ENCODE measurements at regions not wholly inside any gene's neighbourhood (a gene's known extent, or its start where the extent isn't known, plus 50 kb on each side); places are given as distances from the start of the nearest gene placed in this dataset.
"Not testable (repeated sequence)": the region's sequence is repeated elsewhere in the genome, so short reads cannot be mapped to it uniquely, and the experiment has no call there.

DNA sequence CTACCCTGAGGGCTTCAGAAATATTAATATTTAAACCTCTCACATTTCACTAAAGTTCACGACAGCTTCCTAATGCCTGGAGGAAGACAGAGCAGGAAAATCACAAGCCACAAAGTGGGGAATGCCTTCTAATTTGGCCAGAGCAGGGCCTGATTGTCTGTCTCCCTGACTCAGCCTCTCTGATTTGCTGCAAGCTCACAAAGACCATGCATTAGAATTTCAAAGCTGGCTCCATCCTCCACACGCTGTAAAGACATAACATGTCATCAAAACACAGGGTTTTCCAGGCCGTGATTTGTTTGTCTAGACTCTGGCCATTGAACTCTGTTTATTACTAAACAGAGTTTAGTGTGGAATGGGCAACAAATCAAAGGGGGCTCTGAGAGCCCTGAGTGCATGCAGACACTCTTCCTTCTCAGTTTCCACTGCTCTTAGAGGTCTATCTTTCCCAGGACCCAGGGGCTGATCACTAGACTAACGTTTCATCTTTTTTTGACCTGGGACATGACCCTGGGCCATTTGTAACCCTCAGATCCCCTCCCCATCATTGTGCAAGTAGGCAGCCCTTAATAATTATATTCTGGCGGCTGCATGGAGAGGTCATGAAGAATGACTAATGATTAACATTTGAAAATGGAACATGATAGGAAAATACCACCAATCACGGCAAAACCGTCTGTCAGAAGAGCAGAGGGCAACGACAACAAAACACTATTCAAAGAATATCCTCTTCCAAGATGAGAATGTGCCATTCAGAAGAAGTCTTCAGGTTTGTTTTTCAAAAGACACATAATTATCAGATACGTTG, 140.2 kb downstream of the ENC1 start:
- no peak for DNase-seq (ENCODE audit: low read depth)

DNA sequence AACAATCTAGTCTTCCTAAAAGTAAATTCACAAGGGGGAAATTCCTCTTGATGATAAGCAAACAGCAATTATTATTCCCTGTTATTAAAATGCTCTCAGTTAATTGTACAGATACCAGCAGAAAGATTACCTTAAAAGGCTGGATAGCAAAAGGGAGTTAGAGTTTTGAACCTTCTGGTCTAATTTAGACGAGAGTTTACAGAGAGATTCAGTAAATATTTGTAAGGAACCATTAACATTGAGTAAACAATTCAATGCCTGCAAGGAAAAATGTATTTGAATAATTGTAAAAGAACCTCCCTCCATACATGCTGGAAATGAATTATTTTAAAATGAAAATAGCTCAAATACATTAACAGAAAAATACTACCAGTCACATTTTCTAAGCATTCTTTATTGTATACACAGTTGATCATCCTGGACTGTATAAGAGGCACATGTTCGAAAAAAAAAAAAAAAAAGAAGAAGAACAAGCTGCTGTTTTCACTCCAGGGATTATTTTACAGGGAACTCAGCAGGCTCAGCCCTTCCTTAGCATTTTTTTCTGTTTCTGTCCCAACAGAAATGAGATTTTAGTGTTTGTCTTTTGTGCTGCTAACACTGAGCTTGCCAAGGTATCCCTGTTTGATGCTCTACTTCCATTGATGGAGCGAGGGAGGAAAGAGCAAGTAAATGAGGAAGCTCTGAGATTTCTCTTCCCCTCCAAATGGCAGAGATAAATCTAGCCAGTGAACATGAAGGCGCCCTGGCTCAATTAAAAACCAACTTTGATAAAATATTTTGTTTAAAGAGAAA, 141.1 kb downstream of the ENC1 start:
- no peak for DNase-seq (ENCODE audit: low read depth)

DNA sequence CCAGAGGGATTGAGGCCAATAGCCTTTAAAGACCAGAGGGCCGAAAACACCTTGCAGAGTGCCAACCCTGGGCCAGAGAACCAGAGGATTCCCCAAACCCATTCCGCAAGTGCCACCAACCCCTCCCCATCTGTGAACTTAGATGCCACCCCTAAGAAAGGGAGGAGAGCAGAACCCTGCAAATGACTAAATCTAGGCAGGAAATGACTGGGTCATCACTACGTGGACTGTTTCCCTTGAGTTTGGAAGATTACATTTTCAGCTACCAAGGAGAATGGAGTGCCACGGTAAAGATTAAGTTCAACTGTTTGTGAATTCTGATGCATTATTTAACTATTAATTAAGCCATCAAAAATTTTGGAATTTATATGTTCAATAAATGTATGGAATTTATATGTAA, 142.8 kb downstream of the ENC1 start:
- DNase-seq (ENCODE audit: low read depth): no peak

DNA sequence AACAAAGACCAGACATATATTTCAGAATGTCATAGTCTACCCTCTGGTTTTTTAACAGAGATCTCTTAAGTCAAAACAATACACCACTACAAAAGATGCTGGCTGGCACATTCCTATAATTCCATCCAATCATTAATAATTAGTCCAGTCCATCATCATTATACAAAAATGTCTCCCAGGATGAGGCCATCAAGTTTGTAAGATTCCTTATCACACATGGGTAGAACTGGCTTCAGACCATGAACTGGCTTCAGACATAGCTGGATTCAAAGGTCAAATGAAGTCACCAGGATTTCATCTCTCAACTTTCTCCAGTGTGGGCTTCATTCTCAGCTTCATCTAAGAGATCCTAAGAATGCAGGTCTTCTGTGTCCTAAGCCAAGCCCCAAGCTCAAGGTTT, 147.1 kb downstream of the ENC1 start:
- DNase-seq (ENCODE audit: low read depth): no peak

DNA sequence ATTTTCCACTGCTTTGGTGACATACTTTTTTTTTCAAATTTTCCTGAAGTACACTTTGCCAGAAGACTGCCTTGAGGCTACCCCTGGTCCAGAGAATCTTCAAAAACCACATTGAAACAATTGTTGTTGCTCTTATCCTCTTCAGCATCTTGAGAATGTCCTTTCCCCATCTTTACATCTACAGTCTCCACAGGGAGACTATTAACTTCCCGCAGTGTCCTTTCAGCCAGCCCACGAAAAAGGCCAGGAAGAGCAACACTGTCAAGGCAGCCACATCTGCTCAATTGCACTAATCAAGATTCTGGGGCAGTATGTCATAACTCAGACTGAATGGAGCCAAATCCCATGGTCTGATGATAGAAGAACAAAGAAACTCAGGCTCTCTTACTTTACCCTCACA, 148.3 kb downstream of the ENC1 start:
- no peak for DNase-seq (ENCODE audit: low read depth)

DNA sequence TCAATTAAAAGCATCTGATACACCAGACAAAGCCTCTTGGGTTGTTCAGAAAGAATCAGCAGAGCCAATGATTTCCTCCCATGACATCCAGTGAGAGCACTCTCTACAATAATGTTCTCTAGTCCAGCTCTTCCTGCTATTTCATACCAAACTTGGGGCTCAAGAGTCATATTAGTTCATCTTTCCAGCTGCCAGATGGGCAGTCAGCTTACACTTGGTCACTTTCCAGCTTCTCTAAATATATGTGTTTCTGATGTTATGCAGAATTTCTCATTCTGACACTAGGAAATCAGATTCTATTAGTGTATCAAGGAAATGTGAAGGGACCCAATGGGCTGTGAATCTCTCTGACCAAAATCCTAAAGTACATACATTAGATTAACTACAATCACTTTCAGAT, 148.9 kb downstream of the ENC1 start:
- DNase-seq (ENCODE audit: low read depth): no peak

DNA sequence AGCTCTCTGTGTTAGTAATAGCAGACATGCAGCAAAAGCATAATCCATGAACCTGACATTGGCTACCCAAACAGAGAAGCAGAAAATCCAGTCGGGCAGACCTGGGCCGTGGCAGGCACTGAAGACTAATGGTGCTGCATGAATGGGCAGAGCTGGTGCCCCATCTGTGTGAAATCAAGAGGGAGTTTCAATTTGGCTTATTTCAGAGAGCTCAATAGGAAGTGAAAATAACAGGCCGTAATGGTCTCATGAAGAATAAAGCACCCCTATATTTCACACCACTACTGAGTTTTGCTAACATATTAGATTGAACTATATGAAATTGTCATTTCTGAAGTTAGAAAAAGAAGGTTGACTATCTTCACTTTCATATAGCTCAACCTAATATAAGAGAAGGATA, 149.7 kb downstream of the ENC1 start:
- no peak for DNase-seq (ENCODE audit: low read depth)

DNA sequence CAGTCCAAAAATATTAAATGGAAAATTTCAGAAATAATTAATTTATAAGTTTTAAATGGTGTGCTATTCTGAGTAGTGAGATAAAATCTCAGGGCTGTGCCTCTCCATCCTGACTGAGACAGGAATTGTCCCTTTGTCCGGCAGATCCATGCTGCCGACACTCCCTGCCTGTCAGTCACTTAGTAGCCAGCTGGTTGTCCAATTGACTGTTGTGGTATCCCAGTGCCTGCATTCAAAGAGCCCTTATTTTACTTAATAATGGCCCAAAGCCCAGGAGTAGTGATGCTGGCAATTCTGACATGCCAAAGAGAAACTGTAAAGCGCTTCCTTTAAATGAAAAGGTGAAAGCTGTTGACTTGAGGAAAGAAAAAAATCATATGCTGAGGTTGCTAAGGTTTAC, 157.5 kb downstream of the ENC1 start:
- no peak for DNase-seq (ENCODE audit: low read depth)

DNA sequence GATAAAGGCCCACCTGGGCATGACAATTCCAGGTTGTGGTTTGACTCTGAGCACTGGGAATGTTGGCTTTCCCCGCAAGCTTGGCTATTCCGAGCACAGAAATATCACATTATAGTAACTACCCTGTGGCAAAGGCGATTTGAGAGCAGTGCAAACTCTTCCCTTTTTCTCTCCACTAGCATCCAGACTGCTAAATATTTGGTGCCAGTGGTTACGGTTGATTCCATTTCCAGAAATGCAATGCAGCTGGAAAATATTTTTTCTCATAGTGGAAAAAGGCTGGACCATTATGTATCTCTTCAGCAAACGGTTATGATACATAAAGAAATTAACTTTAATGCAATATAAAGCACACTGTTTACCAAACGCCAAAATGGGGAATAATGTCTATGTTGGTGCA, 158.0 kb downstream of the ENC1 start:
- no peak for DNase-seq (ENCODE audit: low read depth)

DNA sequence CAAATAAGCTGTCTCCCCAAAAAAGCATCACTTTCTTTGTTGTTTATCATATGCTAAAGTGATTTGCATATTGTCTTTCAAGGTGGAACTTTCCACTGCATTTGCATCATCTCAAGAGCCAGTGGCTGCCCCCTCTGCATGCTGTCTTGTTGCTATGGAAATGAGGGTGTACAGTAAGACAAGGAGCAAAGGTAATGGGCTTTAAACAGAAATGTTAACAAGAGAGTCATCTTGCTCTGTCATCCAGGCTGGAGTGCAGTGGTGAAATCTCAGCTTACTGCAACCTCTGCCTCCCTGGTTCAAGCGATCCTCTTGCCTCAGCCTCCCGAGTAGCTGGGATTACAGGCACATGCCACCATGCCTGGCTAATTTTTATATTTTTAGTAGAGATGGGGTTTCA, 159.2 kb downstream of the ENC1 start:
- not testable (repeated sequence) for DNase-seq (ENCODE audit: low read depth)

DNA sequence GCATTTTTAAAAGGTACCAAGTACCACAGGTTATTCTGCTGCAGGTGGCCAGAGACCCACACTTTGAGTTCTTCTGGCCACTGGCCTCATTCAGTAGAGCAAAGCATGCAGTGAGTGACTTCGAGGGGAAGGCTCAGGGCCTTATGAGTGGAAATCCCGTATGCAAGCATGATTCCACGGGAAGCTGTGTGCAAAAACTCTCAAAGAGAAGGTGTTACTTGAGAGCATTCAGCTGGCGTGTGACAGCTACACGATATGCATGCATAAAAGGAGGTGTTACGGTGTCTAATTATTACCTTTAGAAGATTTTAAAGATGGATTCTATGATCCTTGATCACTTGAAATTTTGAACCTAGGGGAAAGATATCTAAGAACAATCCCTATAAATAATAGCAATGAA, 160.3 kb downstream of the ENC1 start:
- no peak for DNase-seq (ENCODE audit: low read depth)

DNA sequence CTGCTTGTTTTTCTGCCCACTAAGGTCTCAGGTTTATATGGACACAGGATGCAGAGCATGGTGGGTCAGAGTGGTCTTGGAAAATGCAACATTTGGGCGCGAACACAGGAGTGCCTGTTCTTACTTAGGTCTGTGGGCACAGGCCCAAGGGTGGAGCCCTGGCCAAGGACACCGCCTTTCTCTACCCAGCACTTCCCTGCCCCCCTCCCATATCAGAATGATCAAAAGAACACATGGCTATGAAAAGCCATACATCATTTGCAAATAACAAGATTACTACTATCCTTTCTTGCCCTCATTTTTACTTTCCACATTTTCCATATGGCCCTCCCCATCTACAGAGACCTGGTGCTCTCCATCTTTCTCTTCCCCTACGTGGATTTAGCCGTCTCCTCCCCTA, 162.2 kb downstream of the ENC1 start:
- no peak for DNase-seq (ENCODE audit: low read depth)

DNA sequence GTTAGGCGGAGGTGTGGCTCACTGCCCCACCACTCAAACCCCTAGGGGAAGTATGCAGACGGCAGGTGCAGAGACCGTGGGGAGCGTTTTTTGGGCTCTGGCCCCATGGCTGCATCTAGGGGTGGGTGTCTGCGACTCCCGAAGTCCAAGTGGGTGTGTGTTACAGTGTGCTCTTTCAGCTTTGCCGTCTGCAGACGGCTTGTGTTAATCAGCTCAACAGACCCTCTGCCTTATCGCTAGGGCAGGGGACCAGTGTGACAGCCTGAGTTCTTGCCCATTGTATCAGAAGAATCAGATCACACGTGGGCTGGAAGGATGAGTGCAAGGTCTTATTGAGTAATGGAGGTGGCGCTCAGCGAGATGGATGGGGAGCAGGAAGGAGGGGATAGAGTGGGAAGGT, 162.8 kb downstream of the ENC1 start:
- DNase-seq (ENCODE audit: low read depth): no peak

DNA sequence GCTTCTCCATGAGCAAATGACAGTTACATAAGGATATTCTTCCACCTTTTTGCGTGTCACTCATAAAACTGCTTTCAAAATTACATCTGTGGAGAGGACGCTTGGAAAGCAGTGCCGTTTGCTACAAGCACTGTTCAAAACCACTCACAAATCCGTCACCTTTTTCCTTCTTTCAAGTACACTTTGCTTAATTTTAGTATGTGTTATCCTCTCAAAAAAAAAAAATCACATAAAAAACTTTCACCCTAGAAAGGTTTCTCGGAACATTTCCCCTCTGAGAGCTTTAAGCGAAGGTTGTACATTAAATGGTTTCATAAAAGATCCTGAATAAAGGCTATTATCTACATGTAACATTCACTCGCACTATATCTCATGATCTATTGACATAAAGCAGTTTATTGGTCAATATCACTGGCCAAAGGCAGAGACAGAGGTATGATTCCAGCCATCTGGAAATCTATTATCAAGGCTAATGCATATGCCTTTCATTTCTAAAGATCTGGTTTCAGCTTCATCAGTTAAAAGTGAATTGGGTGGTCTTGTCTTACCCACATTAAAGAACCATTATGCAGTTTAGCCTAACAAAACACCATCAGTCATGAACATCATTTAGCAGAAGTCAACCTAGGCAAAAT, 163.6 kb downstream of the ENC1 start:
- no peak for DNase-seq (ENCODE audit: low read depth)

DNA sequence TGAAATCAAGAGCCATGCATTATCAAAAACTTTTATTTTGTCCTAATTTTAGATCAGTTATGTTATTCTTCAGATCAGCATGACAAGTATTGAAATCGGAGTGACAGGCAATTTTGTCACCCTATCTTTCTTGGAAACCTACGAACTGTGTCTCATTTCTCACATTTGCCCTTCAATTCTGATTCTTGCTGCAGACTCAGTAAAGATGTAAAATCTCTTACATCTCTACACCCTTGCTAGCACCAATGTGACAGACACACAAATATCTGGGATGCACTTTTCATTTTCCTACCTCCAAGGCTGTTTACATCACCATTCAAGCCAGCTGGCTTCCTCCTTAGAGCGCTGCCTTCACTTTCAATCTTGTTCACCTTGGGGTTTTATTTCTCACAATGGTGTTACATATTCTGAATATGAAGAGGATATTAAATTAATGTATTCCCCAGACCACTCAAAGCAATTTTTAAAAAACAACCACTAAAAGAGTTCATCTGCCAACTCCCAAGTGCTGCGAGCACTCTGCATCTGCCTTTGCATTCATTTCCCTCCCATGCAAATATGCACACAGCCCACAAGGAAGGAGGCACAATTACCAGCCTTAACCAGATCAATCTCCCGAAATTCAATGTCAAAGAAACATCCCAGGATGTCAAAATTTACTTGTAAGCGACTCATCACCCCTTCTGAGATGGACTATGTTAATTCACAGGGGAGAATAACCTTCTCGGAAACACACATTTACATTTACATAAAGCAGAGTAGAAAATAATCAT, 164.3 kb downstream of the ENC1 start:
- DNase-seq (ENCODE audit: low read depth): no peak

DNA sequence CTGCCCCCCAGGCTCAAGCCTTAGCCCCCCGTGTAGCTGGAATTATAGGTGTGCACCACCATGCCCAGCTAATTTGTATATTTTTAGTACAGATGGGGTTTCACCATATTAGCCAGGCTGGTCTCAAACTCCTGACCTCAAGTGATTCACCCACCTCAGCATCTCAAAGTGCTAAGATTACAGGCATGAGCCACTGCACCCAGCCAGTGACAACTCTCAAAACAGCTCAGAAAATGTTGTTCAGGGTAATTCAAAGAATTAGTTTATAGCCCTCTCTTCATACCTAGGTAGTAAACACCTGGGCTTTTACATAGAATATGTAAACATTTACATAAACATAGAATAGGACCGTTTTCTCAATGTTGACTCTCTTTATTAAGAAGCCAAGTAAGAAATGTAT, 168.7 kb downstream of the ENC1 start:
- no peak for DNase-seq (ENCODE audit: low read depth)

DNA sequence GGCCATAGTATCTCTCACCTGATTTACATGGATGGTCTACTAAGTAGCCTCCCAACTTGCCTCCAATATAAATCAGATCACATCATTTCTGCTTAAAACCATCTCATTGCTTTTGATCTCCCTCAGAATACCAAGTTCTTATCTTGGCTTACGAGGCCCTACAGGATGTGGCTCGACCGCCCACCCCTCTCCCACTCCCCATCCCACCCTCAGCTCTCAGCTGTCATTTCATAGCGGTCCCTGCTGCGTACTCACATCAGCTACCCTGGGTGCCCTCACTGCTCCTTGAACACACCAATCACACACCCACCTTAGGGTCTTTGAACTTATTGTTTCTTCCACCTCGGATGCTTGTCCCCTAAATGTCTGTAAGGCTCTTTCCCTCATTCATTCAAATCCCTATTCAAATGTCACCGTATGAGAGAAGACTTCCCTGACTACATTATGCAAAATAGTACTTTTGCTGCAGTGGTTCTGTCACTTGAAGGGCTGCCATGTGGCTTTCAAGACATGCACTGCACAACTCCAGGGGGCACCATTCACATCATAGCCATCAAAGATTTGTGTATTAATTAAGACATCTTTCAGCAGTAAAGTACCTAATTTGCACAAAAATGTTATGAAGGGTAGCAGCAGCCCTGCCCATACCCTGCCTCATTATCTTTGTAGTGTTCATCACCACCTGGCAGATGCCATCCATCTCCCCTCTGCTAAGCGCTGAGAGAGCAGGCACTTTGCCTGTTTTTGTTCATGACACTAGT, 171.1 kb downstream of the ENC1 start:
- DNase-seq (ENCODE audit: low read depth): no peak

DNA sequence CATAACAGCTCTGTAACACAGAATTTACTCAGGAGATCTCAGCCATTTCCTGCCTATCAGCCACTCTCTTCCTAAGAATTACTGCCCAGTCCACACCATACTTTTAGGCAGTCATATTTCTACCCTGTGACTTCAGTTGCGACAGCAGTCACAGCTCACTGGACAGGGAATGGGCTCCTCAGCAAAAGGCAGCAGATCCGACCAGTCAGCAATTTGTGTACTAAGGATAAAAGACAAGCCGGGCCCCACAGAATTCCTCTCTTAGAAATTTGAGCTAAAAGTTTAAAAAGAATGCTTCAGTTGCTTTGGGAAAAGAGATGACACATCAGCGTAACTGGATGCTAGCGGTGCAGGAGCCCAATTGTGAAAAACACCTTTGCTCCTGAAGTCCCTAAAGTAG, 172.1 kb downstream of the ENC1 start:
- no peak for DNase-seq (ENCODE audit: low read depth)

DNA sequence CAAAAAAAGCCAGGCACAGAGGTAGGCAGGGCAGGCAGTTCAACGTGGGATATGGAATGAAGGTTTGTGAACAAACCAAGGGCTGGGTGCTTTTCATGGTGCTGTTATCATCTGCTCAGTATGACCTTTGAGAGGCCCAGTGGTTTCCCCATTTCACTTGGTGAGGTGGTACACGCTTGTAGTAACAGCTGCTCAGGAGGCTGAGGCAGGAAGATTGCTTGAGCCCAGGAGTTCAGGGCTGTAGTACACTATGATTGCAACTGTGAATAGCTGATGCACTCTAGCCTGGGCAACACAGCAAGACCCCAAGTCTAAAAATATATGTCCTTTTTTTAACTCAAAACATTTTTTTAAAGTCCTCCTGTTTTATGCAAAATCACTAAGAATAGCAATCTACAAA, 174.8 kb downstream of the ENC1 start:
- DNase-seq (ENCODE audit: low read depth): no peak

DNA sequence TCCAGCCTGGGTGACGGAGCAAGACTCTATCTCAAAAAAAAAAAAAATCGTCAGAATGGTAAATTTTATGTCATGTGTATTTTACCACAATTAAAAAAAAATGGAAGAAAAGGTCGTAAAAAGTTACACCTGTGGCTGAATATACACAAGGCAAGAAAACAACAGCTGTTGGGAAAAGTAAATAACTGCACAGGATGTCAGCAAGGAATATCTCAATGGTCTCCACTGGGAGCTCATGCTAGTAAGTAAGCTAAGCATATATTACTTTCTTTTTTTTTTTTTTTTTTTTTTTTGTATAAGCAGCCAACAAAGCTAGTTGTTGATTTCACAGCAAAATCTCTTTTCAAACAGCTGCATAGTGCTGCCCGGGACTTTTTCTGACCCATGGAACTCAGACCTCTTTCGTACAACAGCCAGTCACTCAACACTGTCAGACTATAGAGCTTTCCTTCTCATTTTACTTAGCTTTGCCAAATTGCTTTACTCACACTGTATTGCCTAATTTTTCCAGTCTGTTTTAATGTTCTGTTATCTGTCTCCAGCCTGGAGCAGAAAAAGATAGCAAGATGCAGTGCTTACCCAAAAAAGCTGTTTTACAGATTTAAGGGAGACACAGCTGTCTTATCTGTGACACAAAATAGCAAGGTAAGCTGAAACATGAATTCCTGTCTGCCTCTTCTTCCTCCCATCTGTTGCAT, 175.9 kb downstream of the ENC1 start:
- DNase-seq (ENCODE audit: low read depth): no peak

DNA sequence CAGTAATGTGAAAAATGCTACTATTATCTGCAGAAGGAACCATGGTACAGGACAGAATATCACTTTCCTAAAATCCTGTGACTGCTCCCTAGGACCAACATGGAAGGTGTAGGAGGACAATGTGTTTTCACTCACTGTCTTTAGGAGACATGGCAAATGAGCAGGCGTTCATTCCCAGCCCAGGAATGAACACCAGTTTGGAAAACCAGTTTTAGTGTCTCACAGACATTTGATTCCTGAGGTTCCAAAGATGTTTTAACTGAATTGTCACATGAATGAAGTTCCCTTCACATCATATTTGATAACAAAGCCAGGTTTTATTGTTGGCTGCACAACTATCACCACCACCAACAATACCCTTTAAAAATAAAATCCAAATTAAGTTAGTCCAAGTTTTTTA, 178.2 kb downstream of the ENC1 start:
- DNase-seq (ENCODE audit: low read depth): no peak

All from T-helper 22 cell (primary cell).